ENCODE measurements at regions not wholly inside any gene's neighbourhood (a gene's known extent, or its start where the extent isn't known, plus 50 kb on each side); places are given as distances from the start of the nearest gene placed in this dataset.
"Not testable (repeated sequence)": the region's sequence is repeated elsewhere in the genome, so short reads cannot be mapped to it uniquely, and the experiment has no call there.

- in situ Hi-C loops (cut with HindIII; ENCODE audit: low pct_unique_long_range_greater_than_20kb, low sequenced_read_pairs), result no loop called here
- DNase-seq (ENCODE audit: low read depth, low spot score), result peak; percentile 18
Measured at GRCh38 chr21:16085421-16085820, 355.6 kb downstream of the USP25 start.

DNA sequence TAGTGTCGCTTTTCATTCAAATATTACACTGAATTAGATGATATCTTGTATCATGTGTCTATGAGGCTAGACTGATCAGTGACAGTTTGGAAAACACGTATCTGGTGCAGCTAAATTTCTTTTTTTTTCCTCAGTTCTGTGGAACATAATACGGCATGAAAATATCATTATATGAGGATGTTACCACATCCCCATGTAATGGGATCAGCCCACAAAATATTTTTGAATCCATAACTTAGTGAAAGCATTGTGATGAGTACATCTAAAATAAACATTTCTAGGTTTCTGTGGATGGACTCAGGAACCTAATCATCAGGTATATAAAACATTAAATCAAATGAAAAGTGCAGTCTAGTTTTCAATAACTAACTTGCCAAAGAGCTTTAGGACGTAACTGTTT is 356.3 kb downstream of the USP25 start:
- in situ Hi-C loops (cut with HindIII; ENCODE audit: low pct_unique_long_range_greater_than_20kb, low sequenced_read_pairs), result no loop called here

DNA sequence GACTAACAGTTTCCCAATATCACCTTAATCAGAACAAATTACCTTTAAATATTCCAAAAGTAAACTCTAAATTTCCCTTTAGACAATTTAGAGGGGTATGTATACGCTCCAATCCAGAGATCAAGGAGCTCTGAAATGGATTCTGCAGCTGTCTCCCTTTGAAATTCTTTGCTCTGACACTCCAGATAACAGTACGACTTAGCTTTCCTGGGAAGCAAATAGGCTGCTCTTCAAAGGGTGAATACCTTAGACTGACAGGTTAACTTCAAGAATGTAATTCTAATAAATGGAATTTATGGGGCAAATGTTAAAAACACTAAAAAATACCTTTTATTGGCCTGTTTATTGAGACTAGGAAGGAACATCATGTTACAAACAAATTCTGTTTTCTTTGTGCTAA is 357.2 kb downstream of the USP25 start:
- no peak for DNase-seq (ENCODE audit: low read depth, low spot score)
- in situ Hi-C loops (cut with HindIII; ENCODE audit: low pct_unique_long_range_greater_than_20kb, low sequenced_read_pairs), result no loop called here

More for the DNA sequence above, 356.3 kb downstream of the USP25 start:
- DNase-seq (ENCODE audit: low read depth, low spot score), result no peak

DNA sequence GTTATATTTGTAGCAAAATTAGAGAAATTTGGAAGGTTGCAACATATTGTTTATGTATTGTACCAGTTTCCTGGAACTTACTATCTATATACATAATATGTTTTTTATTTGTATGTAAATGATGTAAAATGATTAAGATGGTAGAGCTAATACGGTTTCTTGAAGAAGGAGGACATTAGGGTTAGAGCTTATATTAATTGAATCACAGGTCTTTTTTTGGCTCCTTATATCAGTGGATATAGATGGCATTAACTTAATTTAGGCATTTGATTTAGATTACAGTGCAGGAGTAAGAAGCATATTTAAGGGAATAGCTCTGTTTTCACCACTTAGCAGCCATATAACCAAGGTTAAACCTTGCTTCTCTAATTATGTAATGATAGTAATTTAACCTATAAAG is 357.7 kb downstream of the USP25 start:
- no peak for DNase-seq (ENCODE audit: low read depth, low spot score)
- in situ Hi-C loops (cut with HindIII; ENCODE audit: low pct_unique_long_range_greater_than_20kb, low sequenced_read_pairs), result no loop called here

- in situ Hi-C loops (cut with HindIII; ENCODE audit: low pct_unique_long_range_greater_than_20kb, low sequenced_read_pairs), result no loop called here
- DNase-seq (ENCODE audit: low read depth, low spot score), result no peak
Measured at GRCh38 chr21:16088056-16088455, 358.3 kb downstream of the USP25 start.

DNA sequence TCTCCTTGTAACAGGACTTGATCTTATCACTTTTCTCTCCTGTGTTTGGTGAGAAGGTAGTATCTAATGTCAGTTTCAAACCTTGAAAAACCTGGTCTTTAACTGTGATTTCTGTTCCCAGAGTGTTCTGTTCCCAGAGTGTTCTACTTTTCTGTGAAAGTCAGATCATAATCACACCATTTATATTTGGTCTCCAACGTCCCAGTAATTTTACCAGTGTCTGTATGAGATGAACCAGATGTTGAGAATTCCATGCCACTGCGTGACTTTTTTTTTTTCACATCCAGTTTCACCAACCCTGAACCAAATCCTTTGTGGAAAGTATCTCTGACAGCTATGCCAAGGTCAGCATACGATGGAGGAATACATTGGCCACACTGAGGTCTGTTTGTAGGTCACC is 365.2 kb downstream of the USP25 start:
- in situ Hi-C loops (cut with HindIII; ENCODE audit: low pct_unique_long_range_greater_than_20kb, low sequenced_read_pairs), result no loop called here
- DNase-seq (ENCODE audit: low read depth, low spot score), result no peak

DNA sequence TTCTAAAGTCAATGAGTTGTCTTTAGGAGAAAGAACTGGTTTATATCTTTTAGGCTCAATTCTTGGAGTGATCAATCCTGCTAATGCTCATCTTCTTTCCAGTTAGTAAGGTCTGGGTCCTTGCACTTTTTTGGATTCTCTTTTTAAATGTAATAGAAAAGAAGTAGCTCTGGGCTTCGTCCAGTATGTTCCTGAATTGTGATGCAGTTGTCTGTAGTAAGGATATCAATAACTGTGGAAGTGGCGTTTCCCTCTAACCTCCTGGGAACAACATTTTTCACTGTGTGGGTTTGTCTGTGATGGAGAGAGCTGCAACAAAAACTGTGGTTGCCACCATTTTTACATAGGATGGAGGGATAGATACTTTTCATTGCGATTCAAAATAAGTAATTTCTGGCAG is 367.2 kb downstream of the USP25 start:
- DNase-seq (ENCODE audit: low read depth, low spot score), result no peak
- in situ Hi-C loops (cut with HindIII; ENCODE audit: low pct_unique_long_range_greater_than_20kb, low sequenced_read_pairs), result no loop called here

DNA sequence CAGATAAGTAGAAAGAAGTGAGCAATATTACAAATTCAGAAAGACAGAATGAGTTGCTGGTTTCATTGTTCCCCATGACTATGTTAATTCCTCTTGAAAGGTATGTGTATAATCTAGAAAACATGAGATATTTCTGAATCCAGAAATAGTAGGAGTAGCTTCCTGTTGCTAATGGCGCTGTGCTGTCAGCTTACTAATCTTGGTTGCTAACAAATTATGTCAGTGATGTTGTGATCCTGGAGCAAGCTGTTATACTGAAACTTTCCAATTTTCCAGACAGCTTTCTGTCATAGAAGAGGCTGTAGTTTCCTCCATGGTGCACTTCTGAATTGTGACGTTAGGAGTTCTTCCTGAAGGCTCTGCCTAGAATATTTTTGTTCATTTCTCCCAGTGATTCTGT is 372.3 kb downstream of the USP25 start:
- no peak for DNase-seq (ENCODE audit: low read depth, low spot score)
- in situ Hi-C loops (cut with HindIII; ENCODE audit: low pct_unique_long_range_greater_than_20kb, low sequenced_read_pairs), result no loop called here

DNA sequence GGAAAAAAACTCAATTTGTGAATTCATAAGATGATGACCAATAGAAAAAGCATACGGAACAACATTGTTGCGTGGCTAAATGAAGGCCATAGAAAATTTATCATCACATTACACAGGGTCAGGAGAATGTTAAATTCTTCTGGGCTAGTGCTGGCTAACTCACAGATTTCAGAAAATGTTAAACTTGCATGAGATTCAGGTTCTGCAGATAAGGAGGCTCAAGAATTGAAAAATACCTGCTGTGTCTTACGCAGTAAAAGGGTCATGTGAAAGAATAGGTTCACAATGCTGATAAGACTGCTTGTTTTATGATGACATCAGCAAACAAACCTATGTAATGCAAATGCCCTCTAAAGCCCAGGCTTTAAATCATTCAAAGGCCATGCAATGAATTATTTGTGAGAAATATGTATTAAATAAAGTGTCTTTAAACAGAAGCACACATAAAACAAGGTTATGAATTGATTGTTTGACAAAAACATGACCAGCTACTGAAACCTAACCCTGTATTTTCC is 378.8 kb downstream of the USP25 start:
- in situ Hi-C loops (cut with HindIII; ENCODE audit: low pct_unique_long_range_greater_than_20kb, low sequenced_read_pairs), result no loop called here
- no peak for DNase-seq (ENCODE audit: low read depth, low spot score)

DNA sequence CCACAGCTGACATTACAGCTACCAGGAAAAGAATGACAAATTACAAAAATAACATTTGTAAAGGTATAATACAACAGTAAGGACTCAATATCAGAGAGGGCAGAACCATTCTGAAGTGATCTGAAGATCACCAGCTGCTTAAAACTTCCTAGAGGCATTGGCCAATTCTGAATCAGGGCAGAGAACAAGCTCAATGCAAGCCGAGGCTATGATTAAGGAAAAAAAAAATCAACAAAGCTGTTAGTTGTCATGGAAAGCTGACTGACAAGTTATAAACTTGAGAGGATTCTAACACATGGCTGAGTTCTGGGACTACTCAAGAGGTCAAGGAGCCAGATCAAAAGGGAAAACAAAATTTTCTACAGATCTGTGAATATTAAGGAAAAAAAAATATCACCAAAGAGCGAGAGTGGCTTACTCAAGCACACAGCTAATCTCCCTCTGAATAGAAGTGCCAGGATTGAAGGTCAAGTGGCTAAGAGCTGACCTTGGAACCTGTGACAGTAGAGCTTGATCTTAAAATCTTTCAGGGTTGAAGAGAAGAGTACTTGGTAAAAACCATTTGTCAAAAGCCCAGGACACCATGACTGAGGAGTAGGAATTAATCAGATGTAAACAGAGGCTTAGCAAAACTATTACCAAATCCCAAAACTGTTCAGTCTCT is 383.4 kb downstream of the USP25 start:
- in situ Hi-C loops (cut with HindIII; ENCODE audit: low pct_unique_long_range_greater_than_20kb, low sequenced_read_pairs), result no loop called here
- DNase-seq (ENCODE audit: low read depth, low spot score), result no peak

DNA sequence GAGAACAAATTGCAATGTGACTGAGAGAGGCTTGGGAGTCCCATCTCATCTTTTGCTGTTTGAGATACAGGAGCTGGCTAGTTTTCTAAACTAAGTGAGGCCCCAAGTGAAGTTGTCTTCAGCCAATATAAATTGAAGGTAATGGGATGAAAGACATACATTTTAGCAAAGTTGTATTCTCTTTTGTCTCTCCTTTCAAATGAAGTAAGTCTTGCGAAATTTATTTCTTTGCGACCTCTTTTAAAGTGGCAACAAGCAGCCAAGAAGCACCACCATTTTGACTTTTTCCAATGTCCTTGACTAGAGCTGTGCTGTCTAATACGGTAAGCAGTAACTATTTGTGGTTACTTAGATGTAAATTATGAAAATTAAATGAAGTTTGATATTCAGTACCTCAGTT is 385.7 kb downstream of the USP25 start:
- in situ Hi-C loops (cut with HindIII; ENCODE audit: low pct_unique_long_range_greater_than_20kb, low sequenced_read_pairs), result no loop called here
- DNase-seq (ENCODE audit: low read depth, low spot score), result no peak

- in situ Hi-C loops (cut with HindIII; ENCODE audit: low pct_unique_long_range_greater_than_20kb, low sequenced_read_pairs), result no loop called here
- DNase-seq (ENCODE audit: low read depth, low spot score), result peak; percentile 23
Measured at GRCh38 chr21:16116069-16116468, 386.3 kb downstream of the USP25 start.

DNA sequence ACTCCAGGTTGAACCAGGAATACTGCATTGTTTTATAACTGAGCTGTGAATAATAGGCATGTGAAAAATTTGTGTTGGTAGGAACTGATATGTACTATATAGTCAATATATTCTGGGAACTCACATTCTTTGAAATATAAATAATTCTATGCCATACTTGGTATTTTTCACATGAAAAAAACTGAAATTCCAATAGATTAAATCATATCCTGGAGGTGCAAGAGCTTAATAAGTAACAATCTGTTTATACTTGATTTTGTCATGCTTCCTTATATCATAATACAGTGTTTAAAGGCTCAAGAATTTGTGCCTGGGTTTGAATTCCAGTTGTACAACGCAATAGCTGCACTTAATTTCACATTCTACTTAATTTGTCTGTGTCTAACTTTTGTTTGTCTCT is 387.0 kb downstream of the USP25 start:
- no peak for DNase-seq (ENCODE audit: low read depth, low spot score)
- in situ Hi-C loops (cut with HindIII; ENCODE audit: low pct_unique_long_range_greater_than_20kb, low sequenced_read_pairs), result no loop called here

DNA sequence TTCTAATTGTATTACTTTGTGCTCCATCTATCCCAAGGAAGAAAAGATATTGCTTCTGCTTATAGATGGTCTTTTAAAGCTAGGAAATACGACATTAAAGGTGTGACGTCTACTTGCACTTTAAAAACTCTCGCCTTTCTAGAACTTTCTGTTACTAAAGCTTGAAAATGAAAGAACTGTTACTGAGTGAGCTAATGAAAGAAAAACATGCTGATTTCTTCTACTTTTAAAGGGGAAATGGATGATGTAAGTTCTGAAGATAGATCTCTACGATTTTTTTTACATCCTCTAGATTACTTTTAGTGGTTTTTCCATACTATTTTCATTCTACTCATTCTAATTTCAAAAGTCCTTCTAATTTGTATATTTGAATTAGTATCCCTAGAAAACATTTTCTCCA is 387.5 kb downstream of the USP25 start:
- DNase-seq (ENCODE audit: low read depth, low spot score), result no peak
- in situ Hi-C loops (cut with HindIII; ENCODE audit: low pct_unique_long_range_greater_than_20kb, low sequenced_read_pairs), result no loop called here

- no peak for DNase-seq (ENCODE audit: low read depth, low spot score)
- in situ Hi-C loops (cut with HindIII; ENCODE audit: low pct_unique_long_range_greater_than_20kb, low sequenced_read_pairs), result no loop called here
Measured at GRCh38 chr21:16117851-16118590, 388.2 kb downstream of the USP25 start.

DNA sequence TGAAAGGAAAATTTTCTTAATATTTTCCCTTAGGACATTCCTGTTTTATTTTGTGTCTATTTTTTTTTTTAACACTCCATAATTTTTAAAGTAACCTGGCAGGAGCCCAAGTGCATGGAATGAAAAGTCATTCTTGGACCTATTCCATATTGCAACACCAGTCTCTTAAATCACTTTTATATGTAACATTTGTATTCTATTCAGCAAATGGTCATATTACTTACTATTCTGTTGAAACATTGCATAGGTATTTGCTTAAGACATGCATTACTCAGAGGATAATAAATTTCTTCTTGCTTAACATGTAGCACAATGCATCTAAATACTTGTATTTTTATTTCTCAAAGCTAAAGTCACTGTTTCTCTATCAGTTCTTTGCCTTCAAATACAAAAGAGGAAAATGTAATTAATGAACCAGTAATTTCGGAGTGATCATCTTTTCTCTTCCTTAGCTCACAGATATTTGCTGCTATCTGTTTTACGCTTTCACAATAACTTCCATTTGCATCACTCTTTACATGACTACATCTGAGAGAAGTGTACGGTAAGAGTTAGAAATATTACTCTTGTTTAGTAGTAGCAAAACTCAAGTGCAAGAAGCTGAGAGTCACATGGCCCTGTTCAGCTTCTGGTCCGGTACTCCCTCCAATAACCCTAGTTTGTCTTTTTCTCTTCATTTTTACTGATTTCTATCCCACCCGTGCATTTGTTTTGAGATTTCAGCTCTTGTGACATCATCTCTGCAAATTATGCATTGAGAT is 394.8 kb downstream of the USP25 start:
- no peak for DNase-seq (ENCODE audit: low read depth, low spot score)
- in situ Hi-C loops (cut with HindIII; ENCODE audit: low pct_unique_long_range_greater_than_20kb, low sequenced_read_pairs), result no loop called here

- no peak for DNase-seq (ENCODE audit: low read depth, low spot score)
Measured at GRCh38 chr21:16125274-16125673, 395.5 kb downstream of the USP25 start.

GRCh38 chr21:16132453-16132852 is 402.7 kb downstream of the USP25 start:
- in situ Hi-C loops (cut with HindIII; ENCODE audit: low pct_unique_long_range_greater_than_20kb, low sequenced_read_pairs); DNase-seq (ENCODE audit: low read depth, low spot score): not testable (repeated sequence)

More at GRCh38 chr21:16125274-16125673, 395.5 kb downstream of the USP25 start:
- in situ Hi-C loops (cut with HindIII; ENCODE audit: low pct_unique_long_range_greater_than_20kb, low sequenced_read_pairs), result no loop called here

Data from SK-MEL-5 (cell line).